Fibroblast of mammary gland (primary cell): ENCODE measurements at regions not wholly inside any gene's neighbourhood (a gene's known extent, or its start where the extent isn't known, plus 50 kb on each side); places are given as distances from the start of the nearest gene placed in this dataset.

Experiments
- DNase-seq: peaks from one replicate; pipeline ENCODE4 v3.0.0-alpha.2; 2010; ENCODE audit warnings: low read depth
- H3K4me3 ChIP-seq: 2 replicates; pipeline ENCODE4 v1.5.1; 2011; ENCODE audit warnings: low read depth, mild to moderate bottlenecking, low read length, moderate library complexity; ENCODE audit not compliant: control insufficient read depth
- TF ChIP-seq, protein P1 (sequence below): conservative IDR thresholded peaks from 2 replicates; pipeline ENCODE4 v1.5.1; 2011; ENCODE audit warnings: low read depth, low read length, inconsistent platforms; ENCODE audit not compliant: control insufficient read depth, insufficient read depth

GRCh38 chr22:48464246-48464645 is 1363.4 kb downstream of the BRD1 start:
- TF ChIP-seq, protein P1, sequence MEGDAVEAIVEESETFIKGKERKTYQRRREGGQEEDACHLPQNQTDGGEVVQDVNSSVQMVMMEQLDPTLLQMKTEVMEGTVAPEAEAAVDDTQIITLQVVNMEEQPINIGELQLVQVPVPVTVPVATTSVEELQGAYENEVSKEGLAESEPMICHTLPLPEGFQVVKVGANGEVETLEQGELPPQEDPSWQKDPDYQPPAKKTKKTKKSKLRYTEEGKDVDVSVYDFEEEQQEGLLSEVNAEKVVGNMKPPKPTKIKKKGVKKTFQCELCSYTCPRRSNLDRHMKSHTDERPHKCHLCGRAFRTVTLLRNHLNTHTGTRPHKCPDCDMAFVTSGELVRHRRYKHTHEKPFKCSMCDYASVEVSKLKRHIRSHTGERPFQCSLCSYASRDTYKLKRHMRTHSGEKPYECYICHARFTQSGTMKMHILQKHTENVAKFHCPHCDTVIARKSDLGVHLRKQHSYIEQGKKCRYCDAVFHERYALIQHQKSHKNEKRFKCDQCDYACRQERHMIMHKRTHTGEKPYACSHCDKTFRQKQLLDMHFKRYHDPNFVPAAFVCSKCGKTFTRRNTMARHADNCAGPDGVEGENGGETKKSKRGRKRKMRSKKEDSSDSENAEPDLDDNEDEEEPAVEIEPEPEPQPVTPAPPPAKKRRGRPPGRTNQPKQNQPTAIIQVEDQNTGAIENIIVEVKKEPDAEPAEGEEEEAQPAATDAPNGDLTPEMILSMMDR: no peak
- no peak overlapping the region for H3K4me3 ChIP-seq
- DNase-seq: no peak

DNA sequence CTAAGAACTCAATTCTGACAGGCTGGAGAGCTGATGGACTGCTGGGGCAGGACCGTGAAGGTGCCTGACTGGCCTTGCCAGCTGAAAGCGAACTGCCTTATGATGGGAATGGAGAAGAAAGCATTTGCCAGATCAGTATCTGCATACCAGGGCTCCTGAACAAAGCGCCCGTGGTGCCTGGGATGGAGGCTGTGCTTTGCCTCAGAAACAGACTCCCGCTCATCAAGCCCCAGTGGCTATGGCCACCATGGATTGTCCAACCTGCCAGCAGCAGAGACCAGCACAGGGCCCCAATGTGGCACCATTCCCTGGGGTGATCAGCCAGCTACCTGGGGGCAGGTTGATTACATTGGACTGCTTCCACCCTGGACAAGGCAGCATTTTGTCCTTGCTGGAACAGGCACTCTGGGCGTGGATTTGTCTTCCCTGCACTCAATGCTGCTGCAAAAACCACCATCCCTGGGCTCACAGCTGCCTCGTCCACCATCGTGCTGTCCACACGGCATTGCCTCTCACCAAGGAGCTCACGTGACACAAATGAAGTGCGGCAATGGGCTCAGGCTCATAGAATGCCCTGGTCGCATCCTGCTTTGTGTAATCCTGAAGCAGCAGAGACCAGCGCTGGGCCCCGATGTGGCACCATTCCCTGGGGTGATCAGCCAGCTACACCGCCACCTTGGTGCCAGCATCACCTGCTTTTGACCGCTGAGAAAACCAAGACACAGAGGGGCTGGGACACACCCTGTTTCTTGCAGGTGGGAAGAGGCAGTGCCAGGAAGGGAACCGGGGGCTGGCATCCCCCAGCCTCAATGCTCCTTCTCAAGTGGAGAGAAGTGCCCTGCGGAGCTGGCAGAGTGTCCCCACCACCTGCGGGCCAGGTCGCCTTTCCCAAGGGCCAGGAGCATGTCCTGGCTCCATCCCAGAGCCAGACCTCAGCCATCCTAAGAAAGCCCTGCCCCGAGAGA is 1367.5 kb downstream of the BRD1 start:
- H3K4me3 ChIP-seq: no peak overlapping the region
- TF ChIP-seq, protein P1: no peak
- DNase-seq: no peak

DNA sequence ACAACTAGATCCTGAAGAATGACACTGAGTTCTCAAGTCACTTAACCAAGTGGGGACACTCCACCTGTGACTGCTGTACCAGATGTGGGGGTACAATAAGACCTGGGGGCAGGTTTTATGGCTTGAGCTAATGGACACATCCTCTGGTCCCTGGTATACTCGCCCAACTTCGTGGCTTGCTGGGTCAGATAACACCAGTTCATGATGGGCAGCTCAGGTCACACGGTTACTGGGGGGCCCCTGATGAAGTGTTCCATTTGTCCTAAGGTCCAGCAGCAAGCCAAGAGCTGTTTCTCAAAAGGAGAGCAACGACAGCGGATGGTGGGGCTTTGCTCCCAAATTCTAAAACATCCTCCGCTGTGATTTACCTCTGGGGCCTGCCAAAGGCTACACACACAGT is 1368.4 kb downstream of the BRD1 start:
- DNase-seq: no peak
- H3K4me3 ChIP-seq: no peak overlapping the region
- TF ChIP-seq, protein P1: no peak

- DNase-seq: no peak
- H3K4me3 ChIP-seq: no peak overlapping the region
- TF ChIP-seq, protein P1: no peak
Observed at GRCh38 chr22:48456449-48456848, 1371.2 kb downstream of the BRD1 start.

DNA sequence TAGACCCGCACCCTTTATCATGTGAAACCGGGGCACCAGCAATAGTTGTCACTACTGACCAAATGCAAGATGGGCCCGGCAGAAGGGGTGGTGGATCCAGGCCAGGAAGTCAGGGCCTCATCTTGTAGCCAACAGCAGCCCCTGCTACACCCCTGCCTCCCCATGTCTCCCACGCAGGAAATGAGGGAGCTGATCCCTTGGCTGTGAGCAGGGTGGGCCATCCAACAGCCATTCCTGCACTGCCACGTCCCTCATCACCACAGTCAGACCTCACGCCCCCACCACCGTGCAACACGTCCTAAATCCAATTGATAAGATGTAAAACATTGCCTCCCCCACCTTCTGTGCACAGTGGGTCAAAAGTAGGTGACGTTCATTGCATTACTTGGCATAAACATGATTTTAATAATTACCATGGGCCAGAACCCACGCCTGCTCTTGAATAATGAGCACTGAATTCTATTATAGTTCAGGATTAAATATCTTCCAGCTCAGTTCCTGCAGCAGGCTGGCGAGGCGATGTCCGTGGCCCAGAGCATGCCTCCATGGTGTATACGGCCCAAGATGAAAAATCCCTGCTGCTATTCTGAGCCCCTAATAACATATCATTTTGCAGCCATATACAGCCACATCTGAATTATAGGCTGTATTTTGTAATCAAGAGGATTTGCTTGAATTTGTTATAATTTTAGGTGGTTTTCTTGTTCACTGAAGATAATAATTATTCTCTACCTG is 1373.8 kb downstream of the BRD1 start:
- DNase-seq: no peak
- TF ChIP-seq, protein P1: no peak
- no peak overlapping the region for H3K4me3 ChIP-seq

GRCh38 chr22:48453171-48453570 is 1374.5 kb downstream of the BRD1 start:
- DNase-seq: no peak
- TF ChIP-seq, protein P1: no peak
- H3K4me3 ChIP-seq: no peak overlapping the region
